Transverse colon (tissue), 4 donors: ENCODE measurements at regions not wholly inside any gene's neighbourhood (a gene's known extent, or its start where the extent isn't known, plus 50 kb on each side); places are given as distances from the start of the nearest gene placed in this dataset.

Source experiments
- DNase-seq: peaks from one replicate; pipeline ENCODE4 v3.0.0-alpha.2; 2019
- H3K27ac ChIP-seq, 4 donors: fragments of 200-600 bp; sonication (generic); 2 replicates each; pipeline ENCODE4 v1.5.1; 2016 to 2018; ENCODE audit warnings: inconsistent platforms in 4 of 4
- H3K27me3 ChIP-seq: fragments of 200-600 bp; sonication (generic); 2 replicates; pipeline ENCODE4 v1.5.1; 2017; ENCODE audit warnings: inconsistent platforms
- H3K36me3 ChIP-seq, 4 donors: fragments of 200-600 bp; sonication (generic); 2 replicates each; pipeline ENCODE4 v1.5.1; 2017 to 2019; ENCODE audit warnings: inconsistent platforms in 4 of 4
- H3K4me1 ChIP-seq, 4 donors: fragments of 200-600 bp; sonication (generic); 2 replicates each; pipeline ENCODE4 v1.5.1; 2017 to 2020; ENCODE audit warnings: inconsistent platforms in 4 of 4
- H3K4me3 ChIP-seq, 4 donors: fragments of 200-600 bp; sonication (generic); 1 replicate in 1 of 4; 2 replicates in 3 of 4; pipeline versions ENCODE4 v1.5.1 to v1.6.1; 2017 to 2019; ENCODE audit warnings: inconsistent platforms in 4 of 4
- H3K9me3 ChIP-seq, 2 donors: fragments of 200-600 bp; sonication (generic); 2 replicates each; pipeline ENCODE4 v1.5.1; 2017 to 2019; ENCODE audit warnings: inconsistent platforms in 2 of 2
- CTCF ChIP-seq, 5 experiments: fragments of 200-600 bp in 3 of 5; fragments of 450-650 bp in 2 of 5; sonication (generic) in 3 of 5; IDR thresholded peaks; 1 replicate in 2 of 5; 2 replicates in 3 of 5; pipeline ENCODE4 v1.5.1; 2016 to 2017; ENCODE audit warnings: antibody characterized with exemption in 5 of 5, inconsistent platforms in 3 of 5, mild to moderate bottlenecking in 2 of 5, moderate library complexity in 1 of 5
- EP300 ChIP-seq: sonication (generic); formaldehyde crosslinking; IDR thresholded peaks from one replicate; pipeline ENCODE4 v1.6.1; 2017; ENCODE audit warnings: antibody characterized with exemption, low read depth
- POLR2A ChIP-seq: fragments of 450-650 bp; IDR thresholded peaks from one replicate; pipeline ENCODE4 v1.6.1; 2016; ENCODE audit warnings: antibody characterized with exemption, mild to moderate bottlenecking, moderate library complexity
- POLR2AphosphoS5 ChIP-seq, 3 donors: sonication (generic); formaldehyde crosslinking; IDR thresholded peaks; one replicate each; pipeline ENCODE4 v1.6.1; 2016; ENCODE audit warnings: antibody characterized with exemption in 3 of 3
- WGBS, 2 donors: methylation state at CpG; one replicate each; pipeline ENCODE4 v1.1.5; 2018; ENCODE audit warnings: low coverage in 1 of 2; 5-methylcytosine and 5-hydroxymethylcytosine counted together
- in situ Hi-C, 4 donors: fragments of 200-750 bp; cut with MboI; loops; one replicate each; pipeline versions ENCODE4 v1.15.0 to v1.15.1; 2017; ENCODE audit warnings: low sequenced_read_pairs in 3 of 4, low pct_ligation_motif_present in 1 of 4, low pct_unique_long_range_greater_than_20kb in 1 of 4
- intact Hi-C: fragments of 100-400 bp; cut with DNase I; formaldehyde crosslinking; loops from one replicate; pipeline ENCODE4 v1.15.1; 2023; ENCODE audit warnings: low total_unique reads

GRCh38 chr2:22990246-22990645, 394.7 kb upstream of the KLHL29 start:
- no peak for TF ChIP-seq POLR2A
- intact Hi-C loops = no loop called here
- no peaks in the 10 kb centered on the region for H3K9me3 ChIP-seq
- H3K4me3 ChIP-seq = no peak overlapping the region
- no peak overlapping the region for H3K27ac ChIP-seq
- H3K36me3 ChIP-seq = no peaks in the 10 kb centered on the region
- no peaks in the 10 kb centered on the region for H3K4me1 ChIP-seq
- in situ Hi-C loops = no loop called here
- WGBS, 2 donors = 62 to 66% methylated on average over 2 to 3 of the region's 3 CpGs
- H3K27me3 ChIP-seq = no peaks in the 10 kb centered on the region
- DNase-seq = no peak

- H3K4me1 ChIP-seq = no peaks in the 10 kb centered on the region
- TF ChIP-seq POLR2A (no peak), EP300 (no peak), CTCF (IDR thresholded peaks at IDR 0.05) (no peak), POLR2AphosphoS5 (IDR thresholded peaks at IDR 0.05) (no peak)
- in situ Hi-C loops = no loop called here
- no peaks in the 10 kb centered on the region for H3K9me3 ChIP-seq
- intact Hi-C loops = no loop called here
- no peak for DNase-seq
- no peak overlapping the region for H3K4me3 ChIP-seq
- 81 to 91% methylated on average over 3 of the region's 3 CpGs for WGBS, 2 donors
- no peaks in the 10 kb centered on the region for H3K36me3 ChIP-seq
- no peak overlapping the region for H3K27ac ChIP-seq
- no peaks in the 10 kb centered on the region for H3K27me3 ChIP-seq
Observed at GRCh38 chr2:22991844-22992243, 393.1 kb upstream of the KLHL29 start.

GRCh38 chr2:22992441-22992840, 392.5 kb upstream of the KLHL29 start:
- intact Hi-C loops (no loop called here), in situ Hi-C loops (no loop called here)
- no peak for DNase-seq
- Histone ChIP-seq H3K36me3 (no peaks in the 10 kb centered on the region), H3K27me3 (no peaks in the 10 kb centered on the region), H3K9me3 (no peaks in the 10 kb centered on the region), H3K27ac (no peak overlapping the region), H3K4me1 (no peaks in the 10 kb centered on the region), H3K4me3 (no peak overlapping the region)
- WGBS, 2 donors = 39 to 56% methylated on average over 2 of the region's 2 CpGs
- TF ChIP-seq CTCF (IDR thresholded peaks at IDR 0.05) (no peak), EP300 (no peak), POLR2A (no peak), POLR2AphosphoS5 (IDR thresholded peaks at IDR 0.05) (no peak)

GRCh38 chr2:22993250-22993649, 391.7 kb upstream of the KLHL29 start:
- H3K27me3 ChIP-seq = no peaks in the 10 kb centered on the region
- DNase-seq = no peak
- H3K36me3 ChIP-seq = no peaks in the 10 kb centered on the region
- WGBS, 2 donors = 71 to 100% methylated on average over 1 of the region's 1 CpG
- H3K4me3 ChIP-seq = no peak overlapping the region
- H3K4me1 ChIP-seq = no peaks in the 10 kb centered on the region
- intact Hi-C loops = no loop called here
- TF ChIP-seq POLR2AphosphoS5 (IDR thresholded peaks at IDR 0.05) = no peak
- TF ChIP-seq CTCF (IDR thresholded peaks at IDR 0.05) = no peak
- TF ChIP-seq POLR2A = no peak
- TF ChIP-seq EP300 = no peak
- in situ Hi-C loops = no loop called here
- no peak overlapping the region for H3K27ac ChIP-seq
- no peaks in the 10 kb centered on the region for H3K9me3 ChIP-seq

GRCh38 chr2:22995576-22995975, 389.4 kb upstream of the KLHL29 start:
- Histone ChIP-seq H3K27ac (no peak overlapping the region), H3K4me1 (no peaks in the 10 kb centered on the region), H3K9me3 (no peaks in the 10 kb centered on the region), H3K4me3 (no peak overlapping the region), H3K36me3 (no peaks in the 10 kb centered on the region), H3K27me3 (no peaks in the 10 kb centered on the region)
- in situ Hi-C loops (no loop called here), intact Hi-C loops (no loop called here)
- 83% methylated on average over 3 of the region's 3 CpGs; no CpG with 5 or more reads in 1 of the 2 donors for WGBS, 2 donors
- DNase-seq = no peak
- TF ChIP-seq POLR2AphosphoS5 (IDR thresholded peaks at IDR 0.05) (no peak), CTCF (IDR thresholded peaks at IDR 0.05) (no peak), POLR2A (no peak), EP300 (no peak)
